ENCODE measurements at regions not wholly inside any gene's neighbourhood (a gene's known extent, or its start where the extent isn't known, plus 50 kb on each side); places are given as distances from the start of the nearest gene placed in this dataset.

GRCh38 chr3:82413171-82413570 is 651.7 kb upstream of the GBE1 start:
- Histone ChIP-seq H3K9me3 (replicated peaks; ENCODE audit: control insufficient read depth, insufficient read depth, low read depth, low read length) (no peaks in the 10 kb centered on the region), H3K27me3 (ENCODE audit: control insufficient read depth in 2 of 2, insufficient read depth in 2 of 2, low read length in 2 of 2) (no peaks in the 10 kb centered on the region), H3K36me3 (ENCODE audit: control insufficient read depth, insufficient read depth, low read length) (no peaks in the 10 kb centered on the region), H3K9me1 (ENCODE audit: control insufficient read depth, insufficient read depth, low read length) (no peaks in the 10 kb centered on the region), H3K4me2 (ENCODE audit: insufficient read depth, low read length) (no peak overlapping the region), H3K9ac (ENCODE audit: insufficient read depth in 1 of 2, low read depth in 2 of 2, low read length in 2 of 2) (no peak overlapping the region), H3K79me2 (ENCODE audit: control insufficient read depth, insufficient read depth, low read length) (no peaks in the 10 kb centered on the region), H4K20me1 (replicated peaks; ENCODE audit: control insufficient read depth, insufficient read depth, low read length) (no peaks in the 10 kb centered on the region), H2AFZ (ENCODE audit: low read depth, low read length) (no peak overlapping the region), H3K4me1 (replicated peaks in 1 of 2; ENCODE audit: control insufficient read depth in 2 of 2, insufficient read depth in 2 of 2, low read length in 2 of 2) (no peaks in the 10 kb centered on the region), H3K27ac (ENCODE audit: extremely low read depth, low read depth, low read length) (no peak overlapping the region), H3K4me3 (no peak overlapping the region)
- DNase-seq (ENCODE audit: extremely low read depth in 1 of 4, low spot score in 3 of 4) (no peak), ATAC-seq (no peak), FAIRE-seq (no peak)
- ChIA-PET POLR2A (no interaction called here), CTCF (ENCODE audit: low intra/inter-chr PET ratio) (no interaction called here)
- in situ Hi-C loops (cut with MboI), result no loop called here
- no peak for TF ChIP-seq CHCHD3 (CRISPR knock-in tag; IDR thresholded peaks at IDR 0.05)
- TF ChIP-seq NBN (IDR thresholded peaks at IDR 0.05; ENCODE audit: low read depth), result no peak
- no peak for TF ChIP-seq PATZ1 (CRISPR knock-in tag; IDR thresholded peaks at IDR 0.05; ENCODE audit: borderline replicate concordance)
- TF ChIP-seq ZNF280B (CRISPR knock-in tag; IDR thresholded peaks at IDR 0.05), result no peak
- TF ChIP-seq CBX5 (IDR thresholded peaks at IDR 0.05; ENCODE audit: borderline replicate concordance, low read depth), result no peak
- TF ChIP-seq ZNF668 (CRISPR knock-in tag; IDR thresholded peaks at IDR 0.05), result no peak
- TF ChIP-seq ZNF717 (CRISPR knock-in tag; IDR thresholded peaks at IDR 0.05), result no peak
- TF ChIP-seq ZBTB17 (CRISPR knock-in tag; IDR thresholded peaks at IDR 0.05), result no peak
- TF ChIP-seq EZH2 (IDR thresholded peaks at IDR 0.05; ENCODE audit: borderline replicate concordance, low read depth, low read length), result no peak
- TF ChIP-seq TOE1 (IDR thresholded peaks at IDR 0.05; ENCODE audit: borderline replicate concordance), result no peak
- no peak for TF ChIP-seq TOE1 (CRISPR knock-in tag; IDR thresholded peaks at IDR 0.05; ENCODE audit: borderline replicate concordance, low read depth)
- no peak for TF ChIP-seq PML (IDR thresholded peaks at IDR 0.05; ENCODE audit: low read length)
- no peak for TF ChIP-seq FOSL1 (tag; conservative IDR thresholded peaks at IDR 0.05)
- TF ChIP-seq HBP1 (CRISPR knock-in tag; IDR thresholded peaks at IDR 0.05), result no peak
- no peak for TF ChIP-seq PHF8 (IDR thresholded peaks at IDR 0.05; ENCODE audit: borderline replicate concordance, low read length)
- no peak for TF ChIP-seq CBX8 (IDR thresholded peaks at IDR 0.05; ENCODE audit: borderline replicate concordance, extremely low read depth, low read depth, low read length, poor library complexity, severe bottlenecking)
- BruUV-seq (replicated peaks), result no TSS peak
- intact Hi-C loops (cut with micrococcal nuclease), result no loop called here
- WGBS (ENCODE audit: insufficient coverage, low coverage, missing lambda C conversion rate), result 0% methylated on average over 2 of the region's 2 CpGs
